Prostate gland (tissue), 2 donors: ENCODE measurements at regions not wholly inside any gene's neighbourhood (a gene's known extent, or its start where the extent isn't known, plus 50 kb on each side); places are given as distances from the start of the nearest gene placed in this dataset.

ENCODE experiments used
- CTCF ChIP-seq, 4 experiments: fragments of 200-600 bp in 2 of 4; fragments of 450-650 bp in 2 of 4; sonication (generic) in 2 of 4; IDR thresholded peaks; 1 replicate in 3 of 4; 2 replicates in 1 of 4; pipeline ENCODE4 v1.5.1; 2016 to 2019; ENCODE audit warnings: antibody characterized with exemption in 4 of 4, mild to moderate bottlenecking in 2 of 4, moderate library complexity in 2 of 4
- POLR2AphosphoS5 ChIP-seq: sonication (generic); formaldehyde crosslinking; IDR thresholded peaks from one replicate; pipeline ENCODE4 v1.6.1; 2017; ENCODE audit warnings: antibody characterized with exemption

DNA sequence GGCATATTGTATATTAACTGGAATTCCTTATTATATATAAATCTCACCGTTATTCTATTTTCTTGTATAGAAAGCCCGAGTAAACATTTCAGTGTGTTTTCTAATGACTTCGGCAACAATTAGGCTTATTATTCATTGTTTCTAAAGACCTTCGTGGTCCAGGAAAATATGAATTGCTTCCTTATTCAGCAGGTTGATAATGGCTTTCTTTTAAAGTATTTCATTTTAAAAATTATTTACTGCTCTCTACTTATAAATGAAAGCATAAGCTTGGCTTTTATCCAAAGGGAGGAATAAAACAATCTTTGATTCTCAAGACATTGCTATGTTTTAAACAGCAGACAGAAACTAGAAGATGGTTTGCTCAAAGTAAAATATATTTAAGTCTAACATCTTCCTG lies 198.4 kb upstream of the RGS18 start:
- TF ChIP-seq CTCF (IDR thresholded peaks at IDR 0.05) (no peak), POLR2AphosphoS5 (no peak)
